Limb (tissue), 2 donors: ENCODE measurements at regions not wholly inside any gene's neighbourhood (a gene's known extent, or its start where the extent isn't known, plus 50 kb on each side); places are given as distances from the start of the nearest gene placed in this dataset.

Experiments
- DNase-seq, 2 donors: peaks; one replicate each; pipeline ENCODE4 v3.0.0-alpha.2; 2016; ENCODE audit errors: extremely low spot score in 2 of 2

GRCh38 chr3:59101231-59101736, 51.5 kb upstream of the CFAP20DC start:
- DNase-seq: no peak
